ENCODE measurements at regions not wholly inside any gene's neighbourhood (a gene's known extent, or its start where the extent isn't known, plus 50 kb on each side); places are given as distances from the start of the nearest gene placed in this dataset.

GRCh38 chr6:74762841-74763240 is 443.0 kb downstream of the COL12A1 start:
- WGBS (ENCODE audit: extremely low coverage, insufficient coverage, low lambda C conversion rate): no CpG with 5 or more reads among the region's 2 CpGs
- no peaks in the 10 kb centered on the region for H3K79me2 ChIP-seq (ENCODE audit: control insufficient read depth, insufficient read depth, low read length)

GRCh38 chr6:74757813-74758212 is 448.0 kb downstream of the COL12A1 start:
- H3K27ac ChIP-seq (ENCODE audit: low read depth, low read length): no peak overlapping the region
- no peak overlapping the region for H3K4ac ChIP-seq (ENCODE audit: low read depth, low read length)
- no peaks in the 10 kb centered on the region for H3K4me1 ChIP-seq (ENCODE audit: control insufficient read depth, low read depth, low read length)
- DNase-seq: no peak
- WGBS (ENCODE audit: extremely low coverage, insufficient coverage, low lambda C conversion rate): no CpG with 5 or more reads among the region's 1 CpG
- H2BK5ac ChIP-seq (ENCODE audit: low read length): no peak overlapping the region
- H3K79me2 ChIP-seq (ENCODE audit: control insufficient read depth, insufficient read depth, low read length): no peaks in the 10 kb centered on the region
- no peak overlapping the region for H3K56ac ChIP-seq (ENCODE audit: low read length)
- no peak overlapping the region for H3K23ac ChIP-seq (ENCODE audit: low read length)
- H2BK15ac ChIP-seq (replicated peaks; ENCODE audit: low read depth): no peak overlapping the region
- H3K79me1 ChIP-seq (ENCODE audit: low read length): no peaks in the 10 kb centered on the region
- H2AK5ac ChIP-seq (ENCODE audit: low read length): no peak overlapping the region
- no peaks in the 10 kb centered on the region for H3K36me3 ChIP-seq (ENCODE audit: control insufficient read depth, insufficient read depth, low read length)
- no peaks in the 10 kb centered on the region for H3K27me3 ChIP-seq (ENCODE audit: insufficient read depth, low read length, poor library complexity)
- no peak overlapping the region for H3K18ac ChIP-seq (ENCODE audit: low read length)
- no peak overlapping the region for H3K9ac ChIP-seq (ENCODE audit: low read length)
- no peak overlapping the region for H4K5ac ChIP-seq (ENCODE audit: low read length)
- no peak overlapping the region for H4K8ac ChIP-seq (ENCODE audit: low read depth, low read length)
- no peak overlapping the region for H2BK120ac ChIP-seq (ENCODE audit: low read depth, low read length)
- no peak overlapping the region for H3K4me3 ChIP-seq (ENCODE audit: low read length)
- H3K4me2 ChIP-seq (ENCODE audit: low read length): no peak overlapping the region

More at GRCh38 chr6:74762841-74763240, 443.0 kb downstream of the COL12A1 start:
- no peak overlapping the region for H3K4ac ChIP-seq (ENCODE audit: low read depth, low read length)
- no peak overlapping the region for H3K27ac ChIP-seq (ENCODE audit: low read depth, low read length)
- no peak overlapping the region for H3K56ac ChIP-seq (ENCODE audit: low read length)
- no peak overlapping the region for H2AK5ac ChIP-seq (ENCODE audit: low read length)
- no peaks in the 10 kb centered on the region for H3K36me3 ChIP-seq (ENCODE audit: control insufficient read depth, insufficient read depth, low read length)
- H3K18ac ChIP-seq (ENCODE audit: low read length): no peak overlapping the region
- no peaks in the 10 kb centered on the region for H3K79me1 ChIP-seq (ENCODE audit: low read length)
- H3K23ac ChIP-seq (ENCODE audit: low read length): no peak overlapping the region
- no peak overlapping the region for H4K8ac ChIP-seq (ENCODE audit: low read depth, low read length)
- H3K4me1 ChIP-seq (ENCODE audit: control insufficient read depth, low read depth, low read length): no peaks in the 10 kb centered on the region
- H3K27me3 ChIP-seq (ENCODE audit: insufficient read depth, low read length, poor library complexity): no peaks in the 10 kb centered on the region
- no peak overlapping the region for H3K4me3 ChIP-seq (ENCODE audit: low read length)
- DNase-seq: no peak
- H4K5ac ChIP-seq (ENCODE audit: low read length): no peak overlapping the region
- H3K4me2 ChIP-seq (ENCODE audit: low read length): no peak overlapping the region
- no peak overlapping the region for H3K9ac ChIP-seq (ENCODE audit: low read length)
- H2BK15ac ChIP-seq (replicated peaks; ENCODE audit: low read depth): no peak overlapping the region
- H2BK5ac ChIP-seq (ENCODE audit: low read length): no peak overlapping the region
- H2BK120ac ChIP-seq (ENCODE audit: low read depth, low read length): no peak overlapping the region

DNA sequence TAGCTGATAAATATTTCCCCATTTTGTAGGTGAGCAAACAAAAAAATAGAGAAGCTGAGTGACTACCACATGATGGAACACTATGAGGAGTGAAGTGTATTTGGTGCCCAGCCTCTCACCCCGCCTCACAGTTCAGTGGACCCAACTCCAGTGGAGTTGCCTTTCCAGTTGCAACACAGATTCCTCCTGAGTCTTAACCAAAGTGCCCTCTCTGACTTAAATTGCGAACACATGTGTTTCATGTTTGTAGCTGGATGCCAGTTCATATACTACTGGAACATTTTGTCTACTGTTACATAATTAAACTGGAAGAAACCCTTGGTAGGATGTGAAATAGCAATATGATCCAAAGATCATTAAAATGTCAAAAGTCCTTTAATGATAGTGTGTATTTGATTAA is 448.9 kb downstream of the COL12A1 start:
- no peaks in the 10 kb centered on the region for H3K79me2 ChIP-seq (ENCODE audit: control insufficient read depth, insufficient read depth, low read length)
- no peak for DNase-seq
- H3K18ac ChIP-seq (ENCODE audit: low read length): no peak overlapping the region
- no peak overlapping the region for H3K4me3 ChIP-seq (ENCODE audit: low read length)
- H3K36me3 ChIP-seq (ENCODE audit: control insufficient read depth, insufficient read depth, low read length): no peaks in the 10 kb centered on the region
- no peak overlapping the region for H3K4ac ChIP-seq (ENCODE audit: low read depth, low read length)
- H3K23ac ChIP-seq (ENCODE audit: low read length): no peak overlapping the region
- H3K27me3 ChIP-seq (ENCODE audit: insufficient read depth, low read length, poor library complexity): no peaks in the 10 kb centered on the region
- no peak overlapping the region for H2BK15ac ChIP-seq (replicated peaks; ENCODE audit: low read depth)
- no peak overlapping the region for H2BK5ac ChIP-seq (ENCODE audit: low read length)
- no peak overlapping the region for H3K27ac ChIP-seq (ENCODE audit: low read depth, low read length)
- no peak overlapping the region for H3K9ac ChIP-seq (ENCODE audit: low read length)
- no peak overlapping the region for H4K5ac ChIP-seq (ENCODE audit: low read length)
- no peaks in the 10 kb centered on the region for H3K79me1 ChIP-seq (ENCODE audit: low read length)
- no peak overlapping the region for H4K8ac ChIP-seq (ENCODE audit: low read depth, low read length)
- no peak overlapping the region for H3K4me2 ChIP-seq (ENCODE audit: low read length)
- H2BK120ac ChIP-seq (ENCODE audit: low read depth, low read length): no peak overlapping the region
- H3K4me1 ChIP-seq (ENCODE audit: control insufficient read depth, low read depth, low read length): no peaks in the 10 kb centered on the region
- no peak overlapping the region for H2AK5ac ChIP-seq (ENCODE audit: low read length)
- no CpG with 5 or more reads among the region's 2 CpGs for WGBS (ENCODE audit: extremely low coverage, insufficient coverage, low lambda C conversion rate)
- no peak overlapping the region for H3K56ac ChIP-seq (ENCODE audit: low read length)

DNA sequence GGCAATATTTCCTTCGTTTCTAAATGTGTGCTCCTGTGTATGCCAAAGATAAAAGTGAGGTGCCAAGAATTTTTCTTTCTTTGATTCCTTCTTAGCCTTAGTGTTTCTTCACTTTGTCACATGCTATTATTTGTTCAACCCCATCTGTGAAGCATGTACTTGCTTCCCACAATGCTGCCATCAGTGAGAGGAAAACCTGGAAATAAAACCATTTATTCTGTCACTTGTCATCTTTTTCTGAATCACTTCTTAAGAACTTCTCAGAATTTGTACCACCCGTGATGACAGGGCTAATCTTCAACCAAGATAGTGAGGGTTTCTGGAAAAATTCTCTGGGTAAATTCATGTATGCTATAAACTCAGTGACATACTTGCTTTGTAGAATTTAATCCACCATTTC is 450.1 kb downstream of the COL12A1 start:
- no peak overlapping the region for H3K27ac ChIP-seq (ENCODE audit: low read depth, low read length)
- no peak overlapping the region for H3K23ac ChIP-seq (ENCODE audit: low read length)
- no peak overlapping the region for H3K4ac ChIP-seq (ENCODE audit: low read depth, low read length)
- no peaks in the 10 kb centered on the region for H3K79me2 ChIP-seq (ENCODE audit: control insufficient read depth, insufficient read depth, low read length)
- H2BK120ac ChIP-seq (ENCODE audit: low read depth, low read length): no peak overlapping the region
- no peak overlapping the region for H2BK5ac ChIP-seq (ENCODE audit: low read length)
- H3K18ac ChIP-seq (ENCODE audit: low read length): no peak overlapping the region
- H4K8ac ChIP-seq (ENCODE audit: low read depth, low read length): no peak overlapping the region
- H3K4me1 ChIP-seq (ENCODE audit: control insufficient read depth, low read depth, low read length): no peaks in the 10 kb centered on the region
- H3K27me3 ChIP-seq (ENCODE audit: insufficient read depth, low read length, poor library complexity): no peaks in the 10 kb centered on the region
- no peak overlapping the region for H4K5ac ChIP-seq (ENCODE audit: low read length)
- no peak for DNase-seq
- H3K4me3 ChIP-seq (ENCODE audit: low read length): no peak overlapping the region
- no peaks in the 10 kb centered on the region for H3K36me3 ChIP-seq (ENCODE audit: control insufficient read depth, insufficient read depth, low read length)
- H3K4me2 ChIP-seq (ENCODE audit: low read length): no peak overlapping the region
- H2BK15ac ChIP-seq (replicated peaks; ENCODE audit: low read depth): no peak overlapping the region
- no peak overlapping the region for H3K9ac ChIP-seq (ENCODE audit: low read length)
- no peak overlapping the region for H3K56ac ChIP-seq (ENCODE audit: low read length)
- H3K79me1 ChIP-seq (ENCODE audit: low read length): no peaks in the 10 kb centered on the region
- no peak overlapping the region for H2AK5ac ChIP-seq (ENCODE audit: low read length)
- no CpG with 5 or more reads among the region's 2 CpGs for WGBS (ENCODE audit: extremely low coverage, insufficient coverage, low lambda C conversion rate)

- Histone ChIP-seq H3K79me1 (ENCODE audit: low read length) (no peaks in the 10 kb centered on the region), H2AK5ac (ENCODE audit: low read length) (no peak overlapping the region), H3K4ac (ENCODE audit: low read depth, low read length) (no peak overlapping the region), H3K27ac (ENCODE audit: low read depth, low read length) (no peak overlapping the region), H3K79me2 (ENCODE audit: control insufficient read depth, insufficient read depth, low read length) (no peaks in the 10 kb centered on the region), H3K18ac (ENCODE audit: low read length) (no peak overlapping the region), H3K36me3 (ENCODE audit: control insufficient read depth, insufficient read depth, low read length) (no peaks in the 10 kb centered on the region), H3K4me1 (ENCODE audit: control insufficient read depth, low read depth, low read length) (no peaks in the 10 kb centered on the region), H2BK120ac (ENCODE audit: low read depth, low read length) (no peak overlapping the region), H4K8ac (ENCODE audit: low read depth, low read length) (no peak overlapping the region), H3K4me2 (ENCODE audit: low read length) (no peak overlapping the region), H3K4me3 (ENCODE audit: low read length) (no peak overlapping the region), H3K27me3 (ENCODE audit: insufficient read depth, low read length, poor library complexity) (no peaks in the 10 kb centered on the region), H2BK15ac (replicated peaks; ENCODE audit: low read depth) (no peak overlapping the region), H3K23ac (ENCODE audit: low read length) (no peak overlapping the region), H3K56ac (ENCODE audit: low read length) (no peak overlapping the region), H4K5ac (ENCODE audit: low read length) (no peak overlapping the region), H2BK5ac (ENCODE audit: low read length) (no peak overlapping the region), H3K9ac (ENCODE audit: low read length) (no peak overlapping the region)
- no peak for DNase-seq
- no CpG with 5 or more reads among the region's 10 CpGs for WGBS (ENCODE audit: extremely low coverage, insufficient coverage, low lambda C conversion rate)
Observed at GRCh38 chr6:74755196-74755595, 450.7 kb downstream of the COL12A1 start.

DNA sequence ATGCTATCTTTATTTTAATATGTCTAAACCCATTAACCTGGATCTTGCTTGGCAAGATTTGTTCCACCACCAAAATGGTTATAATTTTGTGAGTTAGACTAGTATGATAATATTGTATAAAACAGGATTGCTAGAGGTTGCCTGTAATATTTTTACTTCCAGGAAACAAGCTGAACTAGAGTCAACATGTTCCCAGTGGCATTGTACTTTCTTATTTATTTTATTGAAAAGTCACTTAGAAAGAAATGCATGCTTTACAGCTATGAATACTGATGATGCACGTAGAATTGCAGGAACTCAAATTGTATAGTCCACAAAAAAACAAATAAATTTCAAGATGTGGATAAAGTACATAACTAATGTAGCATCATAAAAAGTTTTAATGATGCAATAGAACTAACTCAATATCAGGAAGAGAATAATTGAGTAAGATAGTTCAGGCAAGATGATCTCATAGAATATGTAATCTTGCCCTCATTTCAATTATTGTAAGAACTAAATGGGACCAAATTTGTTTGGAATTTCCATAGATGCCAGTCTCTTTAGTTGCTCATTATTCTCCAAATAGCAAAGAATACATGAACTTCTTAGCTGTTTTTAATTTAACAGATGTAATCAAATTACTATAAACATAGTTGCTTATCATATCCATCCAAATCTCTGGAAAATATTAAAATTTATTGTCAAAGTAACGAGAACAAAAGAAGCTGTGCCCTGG is 451.8 kb downstream of the COL12A1 start:
- H3K79me1 ChIP-seq (ENCODE audit: low read length): no peaks in the 10 kb centered on the region
- no CpG with 5 or more reads among the region's 2 CpGs for WGBS (ENCODE audit: extremely low coverage, insufficient coverage, low lambda C conversion rate)

More for the DNA sequence above, 451.8 kb downstream of the COL12A1 start:
- H2BK15ac ChIP-seq (replicated peaks; ENCODE audit: low read depth): no peak overlapping the region
- H2AK5ac ChIP-seq (ENCODE audit: low read length): no peak overlapping the region
- DNase-seq: no peak
- no peak overlapping the region for H3K27ac ChIP-seq (ENCODE audit: low read depth, low read length)
- H2BK120ac ChIP-seq (ENCODE audit: low read depth, low read length): no peak overlapping the region
- H4K8ac ChIP-seq (ENCODE audit: low read depth, low read length): no peak overlapping the region
- no peaks in the 10 kb centered on the region for H3K4me1 ChIP-seq (ENCODE audit: control insufficient read depth, low read depth, low read length)
- H3K4me3 ChIP-seq (ENCODE audit: low read length): no peak overlapping the region
- no peak overlapping the region for H3K18ac ChIP-seq (ENCODE audit: low read length)
- no peak overlapping the region for H4K5ac ChIP-seq (ENCODE audit: low read length)
- no peaks in the 10 kb centered on the region for H3K36me3 ChIP-seq (ENCODE audit: control insufficient read depth, insufficient read depth, low read length)
- H3K27me3 ChIP-seq (ENCODE audit: insufficient read depth, low read length, poor library complexity): no peaks in the 10 kb centered on the region
- H3K56ac ChIP-seq (ENCODE audit: low read length): no peak overlapping the region
- no peaks in the 10 kb centered on the region for H3K79me2 ChIP-seq (ENCODE audit: control insufficient read depth, insufficient read depth, low read length)
- no peak overlapping the region for H3K9ac ChIP-seq (ENCODE audit: low read length)
- no peak overlapping the region for H3K4ac ChIP-seq (ENCODE audit: low read depth, low read length)
- no peak overlapping the region for H2BK5ac ChIP-seq (ENCODE audit: low read length)
- H3K23ac ChIP-seq (ENCODE audit: low read length): no peak overlapping the region
- no peak overlapping the region for H3K4me2 ChIP-seq (ENCODE audit: low read length)
